M059J (cell line): ENCODE measurements at regions not wholly inside any gene's neighbourhood (a gene's known extent, or its start where the extent isn't known, plus 50 kb on each side); places are given as distances from the start of the nearest gene placed in this dataset.

Experiments
- DNase-seq: peaks from one replicate; pipeline ENCODE4 v3.0.0-alpha.2; 2012; ENCODE audit warnings: low read depth

DNA sequence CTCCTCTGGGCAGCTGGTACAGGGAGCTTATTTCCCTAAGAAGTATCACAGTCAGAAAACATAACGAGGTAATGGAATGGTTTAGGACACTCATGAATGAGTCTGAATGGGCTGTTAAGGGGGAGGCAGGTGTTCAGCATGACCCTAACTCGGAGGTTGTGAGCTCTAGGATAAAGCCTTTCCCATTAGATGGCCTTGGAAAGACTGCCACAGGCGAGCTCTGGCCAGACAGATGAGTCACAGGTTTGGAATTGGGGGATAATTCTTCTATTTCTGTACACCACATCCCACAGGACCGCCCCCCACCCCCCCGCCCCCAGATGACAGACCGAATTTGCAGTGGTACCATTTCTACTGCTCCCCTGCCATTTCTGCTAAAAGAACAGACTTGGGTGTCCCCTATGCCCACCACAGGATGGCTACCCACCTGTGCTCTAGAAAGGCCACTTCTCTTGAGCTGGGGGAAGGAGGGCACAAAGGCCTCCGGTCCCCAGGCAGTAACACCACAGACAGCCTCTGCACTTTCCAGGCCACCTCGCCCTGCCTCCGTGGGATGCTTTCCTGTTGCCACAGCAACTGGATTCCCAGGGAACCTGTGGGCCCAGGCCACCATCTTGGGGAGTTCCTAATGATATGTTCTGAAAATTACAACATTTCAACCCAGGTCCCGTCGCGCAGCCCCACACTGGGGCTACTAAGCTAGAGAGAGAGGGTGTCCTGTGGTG is 76.7 kb downstream of the TRIM29 start:
- peak; percentile 44 for DNase-seq

DNA sequence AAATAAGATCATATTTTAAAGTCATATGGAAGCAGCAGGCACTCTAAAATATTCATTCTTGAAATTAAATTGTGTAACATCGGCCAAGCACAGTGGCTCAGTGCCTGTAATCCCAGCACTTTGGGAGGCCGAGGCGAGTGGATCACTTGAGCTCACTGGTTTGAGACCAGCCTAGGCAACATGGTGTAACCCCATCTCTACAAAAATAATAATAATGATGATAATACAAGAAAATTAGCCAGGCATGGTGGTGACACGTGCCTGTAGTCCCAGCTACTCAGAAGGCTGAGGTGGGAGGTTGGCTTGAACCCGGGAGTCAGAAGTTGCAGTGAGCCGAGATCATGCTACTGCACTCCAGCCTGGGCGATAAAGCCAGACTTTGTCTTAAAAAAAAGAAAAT is 77.4 kb downstream of the TRIM29 start:
- no peak for DNase-seq

- no peak for DNase-seq
Observed at GRCh38 chr11:120058931-120059330, 79.0 kb downstream of the TRIM29 start.

GRCh38 chr11:120057595-120058581 is 80.0 kb downstream of the TRIM29 start:
- DNase-seq = peak; percentile 32

- DNase-seq = no peak
Observed at GRCh38 chr11:120057028-120057330, 80.9 kb downstream of the TRIM29 start.

DNA sequence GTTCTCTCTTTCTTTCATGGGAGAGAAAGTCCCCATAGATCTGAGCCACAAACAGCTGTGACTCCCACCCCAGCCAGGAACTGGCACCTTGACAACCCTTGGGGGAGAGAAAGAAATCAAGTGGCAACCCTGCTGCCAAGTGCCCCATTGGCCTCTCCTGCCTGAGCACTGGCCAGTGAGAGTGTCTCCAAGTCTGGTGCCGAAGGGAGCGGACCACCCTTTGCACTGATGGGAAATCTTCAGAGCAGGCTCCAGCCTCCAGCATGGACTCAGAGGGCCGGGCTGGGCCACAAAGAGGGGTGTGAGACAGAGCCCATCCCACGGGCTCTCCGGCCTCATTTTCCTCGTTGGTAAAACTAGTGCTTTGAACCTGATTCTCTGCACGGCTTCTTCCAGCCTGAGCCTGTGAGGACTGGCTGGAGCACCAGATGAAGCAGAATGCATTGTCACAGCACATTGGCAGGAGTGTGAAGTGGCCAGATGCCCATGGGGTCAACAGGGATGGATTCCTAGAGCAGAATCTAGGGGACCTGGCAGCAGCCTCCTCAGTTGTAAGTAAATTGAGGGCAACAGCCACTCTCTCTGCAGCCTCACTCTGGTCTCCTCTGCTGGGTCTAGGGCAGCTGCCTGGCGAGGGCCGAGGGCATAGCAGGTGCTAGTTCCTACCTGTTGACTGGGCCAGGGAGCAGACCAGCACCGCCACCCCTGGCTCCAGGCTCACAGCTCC is 81.4 kb downstream of the TRIM29 start:
- no peak for DNase-seq

DNA sequence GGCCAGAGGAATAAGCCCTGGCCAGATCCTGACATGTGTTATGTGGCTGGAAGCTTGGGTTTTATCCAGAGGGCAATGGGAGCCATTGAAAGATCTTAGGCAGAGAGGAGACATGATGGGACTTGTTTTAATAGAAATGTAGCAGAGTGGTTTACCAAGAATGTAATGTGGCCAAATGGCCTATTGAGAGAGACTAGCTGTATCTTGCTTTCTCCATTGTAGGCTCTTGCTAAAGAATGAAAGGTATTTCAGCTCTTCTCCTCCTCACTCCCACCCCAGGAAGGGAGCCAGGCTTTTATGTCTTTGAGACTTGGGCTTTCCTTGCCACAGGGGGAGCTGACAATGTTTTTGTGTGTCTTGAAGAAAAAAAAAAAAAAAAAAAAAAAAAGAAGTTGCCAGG is 82.3 kb downstream of the TRIM29 start:
- DNase-seq = no peak

GRCh38 chr11:120054753-120055045 is 83.2 kb downstream of the TRIM29 start:
- DNase-seq = no peak

DNA sequence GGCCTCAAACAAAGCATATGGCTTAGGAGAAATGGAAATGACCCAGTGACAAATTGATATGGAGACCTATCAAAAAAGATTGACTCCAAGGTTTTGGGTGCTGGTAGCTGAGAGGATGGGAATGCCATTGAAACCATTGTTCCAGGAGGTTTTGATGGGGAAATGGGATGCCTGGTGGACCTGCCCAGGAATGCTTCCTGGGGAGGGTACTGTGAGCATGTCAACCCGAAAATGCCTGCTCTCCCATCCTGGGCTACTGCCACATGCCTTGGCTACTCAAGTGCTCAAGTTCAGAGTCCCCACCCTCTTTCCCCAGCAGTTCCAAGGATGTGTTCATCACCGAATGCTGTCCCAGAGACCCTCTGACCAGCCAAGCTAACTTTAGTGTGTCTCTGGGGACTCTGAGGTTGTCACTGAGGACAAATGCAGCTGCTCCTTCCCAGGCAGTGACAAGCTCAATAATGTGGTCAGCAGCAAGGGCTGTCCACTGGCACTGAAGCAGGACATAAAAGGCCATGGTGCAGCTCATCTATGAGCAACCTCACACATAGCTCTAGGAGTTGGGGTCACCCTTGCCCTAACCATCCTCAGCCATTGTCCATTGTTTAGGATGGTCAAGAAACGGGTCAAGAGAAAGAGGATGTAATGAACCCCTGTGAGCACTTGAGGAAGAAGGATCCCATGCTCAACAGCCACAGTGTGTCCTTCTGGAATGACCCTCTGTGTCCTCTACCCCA is 83.7 kb downstream of the TRIM29 start:
- no peak for DNase-seq

DNA sequence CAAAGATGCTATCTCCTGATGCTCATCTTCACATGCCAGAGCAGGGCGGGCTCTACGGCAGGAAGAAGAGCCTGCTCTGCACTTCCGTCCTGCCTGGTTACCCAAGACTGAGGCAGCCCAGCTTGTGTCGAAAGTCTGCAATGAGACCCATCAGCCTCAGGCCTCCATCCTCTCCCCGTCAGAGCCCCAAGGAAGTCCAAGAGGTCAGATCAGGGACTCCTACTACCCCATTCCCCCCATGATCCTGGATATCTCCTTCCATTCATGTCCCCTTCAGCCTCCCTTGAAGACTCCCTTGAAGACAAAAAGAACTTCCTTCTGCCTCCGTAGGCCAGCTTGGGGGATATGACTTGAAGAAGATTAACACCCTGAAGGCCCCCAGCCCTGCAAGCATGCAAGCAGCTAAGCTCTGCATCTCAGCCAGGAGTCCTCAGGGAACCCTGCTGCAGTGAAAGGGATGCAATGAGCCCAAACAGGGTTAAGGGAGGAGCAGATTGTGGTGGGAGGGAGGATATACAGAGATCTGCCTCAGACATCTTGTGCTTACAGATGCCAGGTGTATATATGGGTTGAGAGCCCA is 85.6 kb downstream of the TRIM29 start:
- no peak for DNase-seq

GRCh38 chr11:120044011-120044675 is 93.8 kb downstream of the TRIM29 start:
- no peak for DNase-seq

DNA sequence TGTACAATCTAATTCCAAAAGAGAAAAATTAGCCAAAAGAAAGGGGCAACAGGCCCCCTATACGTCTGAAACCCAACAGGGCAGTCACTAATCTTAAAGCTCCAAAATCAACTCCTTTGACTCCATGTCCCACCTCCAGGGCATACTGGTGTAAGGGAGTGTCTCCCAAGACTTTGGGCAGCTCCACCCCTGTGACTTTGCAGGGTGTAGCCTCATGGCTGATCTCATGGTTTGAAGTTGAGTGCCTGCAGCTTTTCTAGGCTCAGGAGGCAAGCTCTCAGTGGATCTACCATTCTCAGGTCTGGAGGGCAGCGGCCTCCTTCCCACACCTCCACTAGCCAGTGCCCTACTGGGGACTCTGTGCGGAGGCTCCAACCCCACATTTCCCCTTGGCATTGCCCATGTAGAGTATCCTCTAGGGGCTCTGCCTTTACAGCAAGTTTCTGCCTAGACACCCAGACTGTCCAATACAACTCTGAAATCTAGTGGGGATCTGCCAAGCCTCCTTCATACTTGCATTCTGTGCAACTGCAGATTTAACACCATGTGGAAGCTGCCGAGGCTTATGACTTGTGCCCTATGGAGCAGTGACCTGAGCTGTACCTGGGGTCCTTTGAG is 94.5 kb downstream of the TRIM29 start:
- no peak for DNase-seq

GRCh38 chr11:120041625-120042024 is 96.3 kb downstream of the TRIM29 start:
- DNase-seq = no peak

DNA sequence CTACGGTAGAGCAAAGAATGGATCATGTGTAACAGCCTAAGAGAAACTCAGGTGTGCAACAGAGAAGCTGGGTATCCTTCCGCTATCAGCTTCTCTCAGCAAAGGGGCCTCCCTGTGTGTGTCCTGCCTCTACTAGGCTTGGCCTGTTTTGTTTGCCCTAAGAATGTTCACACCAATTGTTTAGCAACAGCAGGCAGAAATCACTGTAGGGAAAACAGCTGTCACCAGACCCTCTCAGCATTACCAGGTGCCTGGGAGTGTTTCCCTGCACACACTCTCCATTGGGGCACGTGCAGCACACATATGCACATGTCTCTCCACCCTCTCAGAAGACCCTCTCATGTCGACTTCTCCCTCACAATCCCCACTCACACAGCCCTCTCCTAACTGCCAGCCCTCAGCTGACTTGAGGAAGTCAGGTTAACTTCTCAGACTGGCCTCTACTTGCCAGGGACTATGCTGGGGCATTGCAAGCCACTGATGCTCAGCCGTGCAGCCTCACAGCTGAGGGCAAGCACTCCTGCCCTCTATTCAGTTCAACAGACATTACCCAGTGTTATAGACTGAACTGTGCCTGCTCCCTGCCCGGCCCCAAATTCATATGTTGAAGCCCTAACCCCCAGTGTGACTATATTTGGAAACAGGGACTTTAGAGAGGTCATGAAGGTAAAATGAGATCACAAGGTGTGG is 97.6 kb downstream of the TRIM29 start:
- no peak for DNase-seq

- DNase-seq = no peak
Observed at GRCh38 chr11:120039039-120039438, 98.9 kb downstream of the TRIM29 start.

GRCh38 chr11:120037111-120037510 is 100.8 kb downstream of the TRIM29 start:
- DNase-seq = no peak

DNA sequence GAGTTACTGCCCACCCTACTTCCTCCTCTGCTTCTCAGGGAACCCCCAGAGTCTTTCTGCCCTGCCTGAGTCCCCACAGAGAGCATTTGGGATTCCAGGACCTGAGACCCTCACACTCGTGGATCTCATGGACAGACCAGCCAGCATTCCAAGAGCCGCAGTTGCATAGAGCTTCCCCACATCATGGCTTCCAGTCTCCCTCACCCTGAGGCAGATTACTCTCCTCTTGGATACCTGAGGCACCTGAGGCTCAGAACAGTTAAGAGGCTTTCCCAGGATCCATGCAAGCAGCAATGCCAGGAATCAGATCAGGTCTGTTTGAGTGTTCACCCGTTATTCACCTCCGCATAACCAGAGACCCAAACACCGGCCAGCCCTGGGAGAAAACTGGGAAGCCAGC is 102.2 kb downstream of the TRIM29 start:
- DNase-seq = no peak

DNA sequence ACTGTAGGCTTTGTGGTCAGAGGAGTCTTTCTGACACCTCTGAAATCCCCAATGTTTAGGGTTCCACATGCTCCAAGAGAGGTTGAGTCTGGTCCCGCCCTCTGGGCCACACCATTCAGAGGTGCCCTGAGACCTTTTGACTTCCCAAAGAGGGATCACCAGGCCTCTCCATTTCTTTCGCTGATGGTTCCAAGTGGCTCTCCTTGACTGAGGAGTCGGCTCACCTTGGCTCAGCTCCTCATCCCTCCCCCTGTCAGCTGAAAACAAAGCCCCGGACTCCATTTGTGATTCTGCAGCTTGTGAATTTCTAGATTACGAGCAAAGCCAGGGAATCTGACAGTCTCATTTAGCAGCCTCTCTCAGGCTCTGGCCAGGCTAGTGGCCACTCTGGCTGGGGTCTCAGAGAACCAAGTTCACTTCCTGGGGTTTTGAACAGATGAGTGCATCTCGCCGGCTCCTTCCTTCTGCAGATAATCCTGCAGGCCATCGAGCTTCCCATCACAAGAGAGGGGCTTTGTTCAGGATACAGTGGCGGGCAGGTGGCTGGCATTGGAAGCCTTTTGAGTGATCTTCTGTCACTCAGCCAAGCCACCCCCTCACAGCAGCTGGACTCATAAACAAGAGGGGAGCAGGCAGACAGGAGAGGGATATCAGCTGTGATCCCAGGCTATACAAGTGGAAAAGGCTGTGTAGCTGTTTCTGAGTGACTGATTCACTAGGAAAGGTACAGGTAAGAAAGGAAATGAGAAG is 102.9 kb downstream of the TRIM29 start:
- DNase-seq = no peak

- DNase-seq = no peak
Observed at GRCh38 chr11:120034176-120034875, 103.6 kb downstream of the TRIM29 start.
